ENCODE measurements at regions not wholly inside any gene's neighbourhood (a gene's known extent, or its start where the extent isn't known, plus 50 kb on each side); places are given as distances from the start of the nearest gene placed in this dataset.

- peaks cover 71% of the 10 kb centered on the region for H3K27me3 ChIP-seq (ENCODE audit: low read depth, low read length)
- no peaks in the 10 kb centered on the region for H3K4me1 ChIP-seq (ENCODE audit: low read length)
- peaks cover 10% of the 10 kb centered on the region; the same call in 1 of the 2 replicates for H3K9me3 ChIP-seq (ENCODE audit: insufficient read depth, low read length)
- no peak overlapping the region for H3K4me2 ChIP-seq (ENCODE audit: low read length)
- H3K27ac ChIP-seq (ENCODE audit: low read length), result no peak overlapping the region
- H3K79me2 ChIP-seq (ENCODE audit: low read length), result no peaks in the 10 kb centered on the region
- no peak overlapping the region for H3K4me3 ChIP-seq (ENCODE audit: low read length)
- H2AFZ ChIP-seq (ENCODE audit: low read depth, low read length), result no peak overlapping the region
- H4K20me1 ChIP-seq (ENCODE audit: insufficient read depth, low read length), result no peaks in the 10 kb centered on the region
- no peak for TF ChIP-seq CTCF (IDR thresholded peaks at IDR 0.05; ENCODE audit: low read depth, low read length)
- no peak for TF ChIP-seq EZH2phosphoT487 (IDR thresholded peaks at IDR 0.05; ENCODE audit: low read depth)
- H3K9ac ChIP-seq (ENCODE audit: low read length), result no peak overlapping the region
- H3K36me3 ChIP-seq (replicated peaks; ENCODE audit: low read depth, low read length), result no peaks in the 10 kb centered on the region
Observed at GRCh38 chr1:229080361-229080760, 190.6 kb upstream of the RAB4A start.

- no peaks in the 10 kb centered on the region for H3K79me2 ChIP-seq (ENCODE audit: low read length)
- H3K4me3 ChIP-seq (ENCODE audit: low read length), result no peak overlapping the region
- no peak overlapping the region for H2AFZ ChIP-seq (ENCODE audit: low read depth, low read length)
- no peaks in the 10 kb centered on the region for H4K20me1 ChIP-seq (ENCODE audit: insufficient read depth, low read length)
- H3K9me3 ChIP-seq (ENCODE audit: insufficient read depth, low read length), result peaks cover 10% of the 10 kb centered on the region; the same call in 1 of the 2 replicates
- no peaks in the 10 kb centered on the region for H3K4me1 ChIP-seq (ENCODE audit: low read length)
- TF ChIP-seq CTCF (IDR thresholded peaks at IDR 0.05; ENCODE audit: low read depth, low read length) (no peak), EZH2phosphoT487 (IDR thresholded peaks at IDR 0.05; ENCODE audit: low read depth) (no peak)
- H3K4me2 ChIP-seq (ENCODE audit: low read length), result no peak overlapping the region
- no peaks in the 10 kb centered on the region for H3K36me3 ChIP-seq (replicated peaks; ENCODE audit: low read depth, low read length)
- no peak overlapping the region for H3K27ac ChIP-seq (ENCODE audit: low read length)
- peaks cover 75% of the 10 kb centered on the region for H3K27me3 ChIP-seq (ENCODE audit: low read depth, low read length)
- no peak overlapping the region for H3K9ac ChIP-seq (ENCODE audit: low read length)
Observed at GRCh38 chr1:229085291-229085690, 185.6 kb upstream of the RAB4A start.

- no peaks in the 10 kb centered on the region for H3K36me3 ChIP-seq (replicated peaks; ENCODE audit: low read depth, low read length)
- no peak overlapping the region for H3K4me3 ChIP-seq (ENCODE audit: low read length)
Observed at GRCh38 chr1:229086091-229086490, 184.8 kb upstream of the RAB4A start.

GRCh38 chr1:229086686-229087085, 184.2 kb upstream of the RAB4A start:
- Histone ChIP-seq H2AFZ (ENCODE audit: low read depth, low read length) (no peak overlapping the region), H3K4me1 (ENCODE audit: low read length) (no peaks in the 10 kb centered on the region), H3K79me2 (ENCODE audit: low read length) (no peaks in the 10 kb centered on the region), H3K9ac (ENCODE audit: low read length) (no peak overlapping the region), H3K27ac (ENCODE audit: low read length) (no peak overlapping the region), H3K27me3 (ENCODE audit: low read depth, low read length) (peaks cover 67% of the 10 kb centered on the region), H4K20me1 (ENCODE audit: insufficient read depth, low read length) (no peaks in the 10 kb centered on the region), H3K4me3 (ENCODE audit: low read length) (no peak overlapping the region), H3K9me3 (ENCODE audit: insufficient read depth, low read length) (peaks cover 10% of the 10 kb centered on the region; the same call in 1 of the 2 replicates), H3K36me3 (replicated peaks; ENCODE audit: low read depth, low read length) (no peaks in the 10 kb centered on the region), H3K4me2 (ENCODE audit: low read length) (no peak overlapping the region)
- TF ChIP-seq CTCF (IDR thresholded peaks at IDR 0.05; ENCODE audit: low read depth, low read length) (no peak), EZH2phosphoT487 (IDR thresholded peaks at IDR 0.05; ENCODE audit: low read depth) (no peak)

More at GRCh38 chr1:229086091-229086490, 184.8 kb upstream of the RAB4A start:
- peaks cover 10% of the 10 kb centered on the region; the same call in 1 of the 2 replicates for H3K9me3 ChIP-seq (ENCODE audit: insufficient read depth, low read length)
- no peaks in the 10 kb centered on the region for H3K79me2 ChIP-seq (ENCODE audit: low read length)
- H3K9ac ChIP-seq (ENCODE audit: low read length), result no peak overlapping the region
- no peak overlapping the region for H2AFZ ChIP-seq (ENCODE audit: low read depth, low read length)
- H4K20me1 ChIP-seq (ENCODE audit: insufficient read depth, low read length), result no peaks in the 10 kb centered on the region
- peaks cover 68% of the 10 kb centered on the region for H3K27me3 ChIP-seq (ENCODE audit: low read depth, low read length)
- no peak overlapping the region for H3K27ac ChIP-seq (ENCODE audit: low read length)
- TF ChIP-seq EZH2phosphoT487 (IDR thresholded peaks at IDR 0.05; ENCODE audit: low read depth) (no peak), CTCF (IDR thresholded peaks at IDR 0.05; ENCODE audit: low read depth, low read length) (no peak)
- H3K4me2 ChIP-seq (ENCODE audit: low read length), result no peak overlapping the region
- H3K4me1 ChIP-seq (ENCODE audit: low read length), result no peaks in the 10 kb centered on the region

All from OCI-LY3 (cell line).